ENCODE measurements at regions not wholly inside any gene's neighbourhood (a gene's known extent, or its start where the extent isn't known, plus 50 kb on each side); places are given as distances from the start of the nearest gene placed in this dataset.

- Histone ChIP-seq H3K27ac (no peak overlapping the region), H3K4me2 (no peak overlapping the region), H3K4me3 (no peak overlapping the region), H3K9me3 (no peaks in the 10 kb centered on the region), H3K4me1 (no peaks in the 10 kb centered on the region)
- 79% methylated on average over 8 of the region's 8 CpGs for WGBS (ENCODE audit: missing lambda C conversion rate)
- CTCF ChIA-PET = no interaction called here
- ATAC-seq = no peak
- TF ChIP-seq NR3C1 (IDR thresholded peaks at IDR 0.05) = no peak
- no peak for TF ChIP-seq MYC (IDR thresholded peaks at IDR 0.05; ENCODE audit: borderline replicate concordance, low read length)
- no peak for TF ChIP-seq ZC3H11A (IDR thresholded peaks at IDR 0.05)
- no peak for TF ChIP-seq USF2 (IDR thresholded peaks at IDR 0.05)
- no peak for TF ChIP-seq ATOH8 (CRISPR knock-in tag; IDR thresholded peaks at IDR 0.05; ENCODE audit: low read depth)
- no peak for TF ChIP-seq BCL3 (IDR thresholded peaks at IDR 0.05)
- no peak for TF ChIP-seq CTCF (IDR thresholded peaks at IDR 0.05)
- no peak for TF ChIP-seq RNF2 (IDR thresholded peaks at IDR 0.05; ENCODE audit: borderline replicate concordance, low read depth)
- no peak for TF ChIP-seq HOXA7 (CRISPR knock-in tag; IDR thresholded peaks at IDR 0.05)
- TF ChIP-seq BHLHE40 (IDR thresholded peaks at IDR 0.05; ENCODE audit: low read depth, low read length) = no peak
- TF ChIP-seq HOXB5 (CRISPR knock-in tag; IDR thresholded peaks at IDR 0.05) = no peak
- TF ChIP-seq RARB (CRISPR knock-in tag; IDR thresholded peaks at IDR 0.05) = no peak
- no peak for TF ChIP-seq MAZ (IDR thresholded peaks at IDR 0.05; ENCODE audit: borderline replicate concordance, low read depth, low read length)
- TF ChIP-seq HOXB13 (CRISPR knock-in tag; IDR thresholded peaks at IDR 0.05; ENCODE audit: low read depth) = no peak
- TF ChIP-seq NFE2L2 (conservative IDR thresholded peaks at IDR 0.05; ENCODE audit: low read length) = no peak
- no peak for TF ChIP-seq POLR2AphosphoS2 (conservative IDR thresholded peaks at IDR 0.05; ENCODE audit: low read length)
- no peak for DNase-seq (ENCODE audit: low read depth in 1 of 2, low spot score in 1 of 2)
- POLR2A ChIA-PET = no interaction called here
- no peak for FAIRE-seq
Measured at GRCh38 chr7:11235491-11235890, 261.8 kb downstream of the PHF14 start.

GRCh38 chr7:11236680-11237079, 263.0 kb downstream of the PHF14 start:
- FAIRE-seq = no peak

GRCh38 chr7:11237742-11238141, 264.1 kb downstream of the PHF14 start:
- CTCF ChIA-PET = interaction anchor here (0.6 to 1.4 kb wide), 3 partner anchors 24 to 348 kb away, joined by 3 to 4 read pairs (median 3); no protein-coding TSS in a partner anchor
- no peak for FAIRE-seq
- Histone ChIP-seq H3K27ac (no peak overlapping the region), H3K4me2 (peak overlapping the region; percentile 44), H3K9me3 (no peaks in the 10 kb centered on the region), H3K4me1 (no peaks in the 10 kb centered on the region), H3K4me3 (peak overlapping the region; percentile 28; the same call in 1 of the 3 replicates)
- peak; percentile 64 to 68; a peak in 4 of 6 replicates for ATAC-seq
- POLR2A ChIA-PET = no interaction called here
- TF ChIP-seq CHD2 (IDR thresholded peaks at IDR 0.05; ENCODE audit: low read length, partially characterized antibody) = no peak
- no peak for TF ChIP-seq RARB (CRISPR knock-in tag; IDR thresholded peaks at IDR 0.05)
- TF ChIP-seq HES2 (IDR thresholded peaks at IDR 0.05) = no peak
- TF ChIP-seq HOXB13 (CRISPR knock-in tag; IDR thresholded peaks at IDR 0.05; ENCODE audit: low read depth) = no peak
- TF ChIP-seq ATOH8 (CRISPR knock-in tag; IDR thresholded peaks at IDR 0.05; ENCODE audit: low read depth) = no peak
- no peak for TF ChIP-seq FOSL2 (IDR thresholded peaks at IDR 0.05)
- no peak for TF ChIP-seq FOSL2 (CRISPR knock-in tag; IDR thresholded peaks at IDR 0.05)
- no peak for TF ChIP-seq RNF2 (IDR thresholded peaks at IDR 0.05; ENCODE audit: borderline replicate concordance, low read depth)
- no peak for TF ChIP-seq HEYL (CRISPR knock-in tag; IDR thresholded peaks at IDR 0.05)
- no peak for TF ChIP-seq KDM1A (IDR thresholded peaks at IDR 0.05; ENCODE audit: low read depth)
- TF ChIP-seq USF2 (IDR thresholded peaks at IDR 0.05) = no peak
- no peak for TF ChIP-seq BCL3 (IDR thresholded peaks at IDR 0.05)
- TF ChIP-seq EP300 (IDR thresholded peaks at IDR 0.05) = no peak
- 27% methylated on average over 7 of the region's 7 CpGs for WGBS (ENCODE audit: missing lambda C conversion rate)
- no peak for DNase-seq (ENCODE audit: low read depth in 1 of 2, low spot score in 1 of 2)

More at GRCh38 chr7:11236680-11237079, 263.0 kb downstream of the PHF14 start:
- DNase-seq (ENCODE audit: low read depth in 1 of 2, low spot score in 1 of 2) (no peak), ATAC-seq (no peak)
- WGBS (ENCODE audit: missing lambda C conversion rate) = 33% methylated on average over 3 of the region's 3 CpGs
- Histone ChIP-seq H3K4me3 (no peak overlapping the region), H3K27ac (no peak overlapping the region), H3K4me2 (no peak overlapping the region), H3K4me1 (no peaks in the 10 kb centered on the region), H3K9me3 (no peaks in the 10 kb centered on the region)
- POLR2A ChIA-PET = no interaction called here
- CTCF ChIA-PET = interaction anchor here (1.4 kb wide), 1 partner anchor 25 kb away, joined by 4 read pairs; no protein-coding TSS in a partner anchor
- TF ChIP-seq HOXB5 (CRISPR knock-in tag; IDR thresholded peaks at IDR 0.05) (no peak), KDM5A (IDR thresholded peaks at IDR 0.05) (no peak), MYC (IDR thresholded peaks at IDR 0.05; ENCODE audit: borderline replicate concordance, low read length) (no peak), JUNB (IDR thresholded peaks at IDR 0.05) (no peak), RAD21 (conservative IDR thresholded peaks at IDR 0.05 in 1 of 2, IDR thresholded peaks at IDR 0.05 in 1 of 2) (no peak), EP300 (IDR thresholded peaks at IDR 0.05) (no peak)

Data from A549 (cell line).